OCI-LY3 (cell line): ENCODE measurements at regions not wholly inside any gene's neighbourhood (a gene's known extent, or its start where the extent isn't known, plus 50 kb on each side); places are given as distances from the start of the nearest gene placed in this dataset.

Experiments
- H2AFZ ChIP-seq: fragments of 200-600, 300-600 bp; shearing (Covaris generic); 2 replicates; pipeline ENCODE4 v1.6.0; 2014; ENCODE audit warnings: antibody characterized with exemption, low read depth, low read length
- H3K27ac ChIP-seq: fragments of 200-600, 300-600 bp; sonication (generic); 2 replicates; pipeline ENCODE4 v1.5.1; 2014; ENCODE audit warnings: mild to moderate bottlenecking, low read length, moderate library complexity, mixed read lengths
- H3K27me3 ChIP-seq: fragments of 200-600, 300-600 bp; sonication (generic); 2 replicates; pipeline ENCODE4 v1.6.1; 2014; ENCODE audit warnings: low read depth, low read length, mixed read lengths
- H3K36me3 ChIP-seq: fragments of 200-600, 300-600 bp; sonication (generic); replicated peaks from 2 replicates; pipeline ENCODE3; 2014; ENCODE audit warnings: low read depth, low read length, mixed read lengths
- H3K4me1 ChIP-seq: fragments of 300-600, 200-600 bp; sonication (generic); 2 replicates; pipeline ENCODE4 v1.6.1; 2014; ENCODE audit warnings: low read length, mixed read lengths
- H3K4me2 ChIP-seq: fragments of 200-600, 300-600 bp; sonication (generic); 2 replicates; pipeline ENCODE4 v1.6.1; 2014; ENCODE audit warnings: low read length, mixed read lengths
- H3K4me3 ChIP-seq: fragments of 300-600, 200-600 bp; sonication (generic); 2 replicates; pipeline ENCODE4 v1.5.1; 2014; ENCODE audit warnings: antibody characterized with exemption, mild to moderate bottlenecking, low read length, moderate library complexity
- H3K79me2 ChIP-seq: fragments of 300-600, 200-600 bp; shearing (Covaris generic); 2 replicates; pipeline ENCODE4 v1.6.1; 2014; ENCODE audit warnings: mild to moderate bottlenecking, low read length, mixed read lengths
- H3K9ac ChIP-seq: fragments of 300-600, 200-600 bp; shearing (Covaris generic); 2 replicates; pipeline ENCODE4 v1.6.0; 2014; ENCODE audit warnings: mild to moderate bottlenecking, low read length, moderate library complexity
- H3K9me3 ChIP-seq: fragments of 200-600, 300-600 bp; shearing (Covaris generic); 2 replicates; pipeline ENCODE4 v1.6.1; 2014; ENCODE audit warnings: low read length, mixed read lengths; ENCODE audit not compliant: insufficient read depth
- H4K20me1 ChIP-seq: fragments of 200-600, 300-600 bp; sonication (generic); 2 replicates; pipeline ENCODE4 v1.6.1; 2016; ENCODE audit warnings: low read length, mixed read lengths; ENCODE audit not compliant: insufficient read depth
- EZH2phosphoT487 ChIP-seq: fragments of 200-600 bp; shearing (Covaris generic); IDR thresholded peaks from 2 replicates; pipeline ENCODE4 v1.6.1; 2018; ENCODE audit warnings: antibody characterized with exemption, mixed run types, low read depth
- TF ChIP-seq, protein P1 (sequence below): fragments of 200-600, 300-600 bp; sonication (generic); IDR thresholded peaks from 2 replicates; pipeline ENCODE4 v1.5.1; 2014; ENCODE audit warnings: antibody characterized with exemption, low read length, low read depth

DNA sequence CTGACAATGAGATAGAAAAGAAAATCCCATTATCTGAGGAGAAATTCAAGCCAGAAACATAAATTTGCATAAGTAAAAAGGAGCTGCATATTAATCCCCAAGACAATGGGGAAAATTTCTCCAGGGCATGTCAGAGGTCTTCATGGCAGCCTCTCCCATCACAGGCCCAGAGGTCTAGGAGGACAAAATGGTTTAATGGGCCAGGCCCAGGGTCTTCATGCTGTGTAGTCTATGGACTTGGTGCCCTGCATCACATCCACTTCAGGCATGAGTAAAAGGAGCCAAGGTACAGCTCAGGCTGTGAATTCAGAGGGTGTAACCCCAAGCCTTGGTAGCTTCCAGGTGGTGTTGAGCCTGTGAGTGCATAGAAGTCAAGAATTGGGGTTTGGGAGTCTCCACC lies 1097.2 kb upstream of the RAG2 start:
- H3K27ac ChIP-seq: no peak overlapping the region
- H3K9ac ChIP-seq: no peak overlapping the region
- H3K4me2 ChIP-seq: no peak overlapping the region
- H3K9me3 ChIP-seq: peaks cover 6% of the 10 kb centered on the region; the same call in 1 of the 2 replicates
- H3K27me3 ChIP-seq: no peaks in the 10 kb centered on the region
- H2AFZ ChIP-seq: no peak overlapping the region
- no peaks in the 10 kb centered on the region for H3K4me1 ChIP-seq
- H4K20me1 ChIP-seq: no peaks in the 10 kb centered on the region
- H3K79me2 ChIP-seq: no peaks in the 10 kb centered on the region
- H3K4me3 ChIP-seq: no peak overlapping the region
- no peaks in the 10 kb centered on the region for H3K36me3 ChIP-seq
- TF ChIP-seq EZH2phosphoT487: no peak
- TF ChIP-seq, protein P1, sequence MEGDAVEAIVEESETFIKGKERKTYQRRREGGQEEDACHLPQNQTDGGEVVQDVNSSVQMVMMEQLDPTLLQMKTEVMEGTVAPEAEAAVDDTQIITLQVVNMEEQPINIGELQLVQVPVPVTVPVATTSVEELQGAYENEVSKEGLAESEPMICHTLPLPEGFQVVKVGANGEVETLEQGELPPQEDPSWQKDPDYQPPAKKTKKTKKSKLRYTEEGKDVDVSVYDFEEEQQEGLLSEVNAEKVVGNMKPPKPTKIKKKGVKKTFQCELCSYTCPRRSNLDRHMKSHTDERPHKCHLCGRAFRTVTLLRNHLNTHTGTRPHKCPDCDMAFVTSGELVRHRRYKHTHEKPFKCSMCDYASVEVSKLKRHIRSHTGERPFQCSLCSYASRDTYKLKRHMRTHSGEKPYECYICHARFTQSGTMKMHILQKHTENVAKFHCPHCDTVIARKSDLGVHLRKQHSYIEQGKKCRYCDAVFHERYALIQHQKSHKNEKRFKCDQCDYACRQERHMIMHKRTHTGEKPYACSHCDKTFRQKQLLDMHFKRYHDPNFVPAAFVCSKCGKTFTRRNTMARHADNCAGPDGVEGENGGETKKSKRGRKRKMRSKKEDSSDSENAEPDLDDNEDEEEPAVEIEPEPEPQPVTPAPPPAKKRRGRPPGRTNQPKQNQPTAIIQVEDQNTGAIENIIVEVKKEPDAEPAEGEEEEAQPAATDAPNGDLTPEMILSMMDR: no peak

DNA sequence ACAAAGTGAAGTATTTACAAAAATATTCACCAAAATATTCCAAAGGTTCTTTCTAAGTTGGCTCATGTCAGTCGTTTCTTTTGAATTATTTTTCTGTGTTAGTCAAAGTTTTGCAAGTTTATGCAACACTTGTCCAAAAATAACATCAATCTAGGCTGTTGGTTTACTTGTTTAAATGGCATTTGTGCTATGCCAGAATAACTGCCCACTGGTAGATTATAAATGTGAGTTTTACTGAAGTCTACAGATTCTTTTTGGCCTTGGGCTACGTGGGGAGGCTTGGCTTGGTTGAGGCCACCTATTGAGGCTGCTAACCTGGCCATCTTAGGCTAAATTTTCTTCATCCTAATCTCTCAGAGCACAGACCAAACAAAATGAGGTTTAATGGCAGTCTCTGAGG lies 1091.9 kb upstream of the RAG2 start:
- H3K9me3 ChIP-seq: no peaks in the 10 kb centered on the region

DNA sequence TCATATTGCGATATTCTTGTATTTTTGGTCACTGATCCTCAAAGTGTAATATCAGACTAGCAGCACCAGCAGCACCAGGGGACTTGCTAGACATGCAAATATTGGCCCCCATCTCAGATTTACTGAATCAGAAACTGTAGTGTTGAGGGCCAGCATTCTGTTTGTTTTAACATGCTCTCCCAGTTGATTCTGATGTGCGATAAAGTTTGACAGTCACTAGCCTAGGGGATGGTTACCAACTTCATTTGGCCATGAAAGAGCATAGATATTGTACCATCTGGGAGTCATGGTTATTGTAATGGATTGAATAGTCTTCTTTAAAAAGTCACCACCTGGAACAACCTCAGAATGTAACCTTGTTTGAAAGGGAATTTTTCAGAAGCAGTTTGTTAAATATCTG lies 1090.4 kb upstream of the RAG2 start:
- no peak overlapping the region for H3K9ac ChIP-seq
- H3K4me3 ChIP-seq: no peak overlapping the region
- no peaks in the 10 kb centered on the region for H3K36me3 ChIP-seq
- no peaks in the 10 kb centered on the region for H3K27me3 ChIP-seq
- no peak overlapping the region for H3K27ac ChIP-seq
- no peaks in the 10 kb centered on the region for H3K79me2 ChIP-seq
- H3K4me1 ChIP-seq: no peaks in the 10 kb centered on the region
- no peaks in the 10 kb centered on the region for H3K9me3 ChIP-seq
- H3K4me2 ChIP-seq: no peak overlapping the region
- no peak overlapping the region for H2AFZ ChIP-seq
- H4K20me1 ChIP-seq: no peaks in the 10 kb centered on the region
- TF ChIP-seq, protein P1: no peak
- no peak for TF ChIP-seq EZH2phosphoT487

More for the DNA sequence above, 1091.9 kb upstream of the RAG2 start:
- TF ChIP-seq, protein P1: no peak
- TF ChIP-seq EZH2phosphoT487: no peak
- no peaks in the 10 kb centered on the region for H3K4me1 ChIP-seq
- no peak overlapping the region for H3K4me2 ChIP-seq
- H3K9ac ChIP-seq: no peak overlapping the region
- H2AFZ ChIP-seq: no peak overlapping the region
- no peaks in the 10 kb centered on the region for H4K20me1 ChIP-seq
- no peaks in the 10 kb centered on the region for H3K27me3 ChIP-seq
- H3K79me2 ChIP-seq: no peaks in the 10 kb centered on the region
- H3K36me3 ChIP-seq: no peaks in the 10 kb centered on the region
- no peak overlapping the region for H3K27ac ChIP-seq
- no peak overlapping the region for H3K4me3 ChIP-seq

DNA sequence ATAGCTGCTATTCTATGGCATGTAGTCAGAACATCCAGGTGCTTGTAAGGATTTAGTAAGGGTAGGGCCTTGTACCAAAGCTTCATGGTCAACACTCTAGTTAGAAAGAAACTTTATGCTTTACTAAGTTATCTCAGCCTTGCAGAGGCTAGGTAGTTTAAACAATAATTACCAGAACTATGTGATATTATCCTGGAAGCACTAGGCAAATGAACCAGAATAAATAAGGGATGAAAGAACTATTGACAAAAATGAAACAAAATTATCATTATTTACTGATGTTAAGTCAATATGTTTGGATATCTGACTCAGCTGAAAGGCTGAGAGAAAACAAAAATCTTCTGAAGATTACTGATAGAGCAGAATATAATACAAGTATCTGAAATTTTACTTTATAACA lies 1089.1 kb upstream of the RAG2 start:
- Histone ChIP-seq H3K4me2 (no peak overlapping the region), H3K79me2 (no peaks in the 10 kb centered on the region), H3K9me3 (no peaks in the 10 kb centered on the region), H3K9ac (no peak overlapping the region), H4K20me1 (no peaks in the 10 kb centered on the region), H3K4me3 (no peak overlapping the region), H3K27ac (no peak overlapping the region), H3K4me1 (peaks cover 4% of the 10 kb centered on the region; the same call in 1 of the 2 replicates), H2AFZ (no peak overlapping the region), H3K27me3 (no peaks in the 10 kb centered on the region), H3K36me3 (no peaks in the 10 kb centered on the region)
- TF ChIP-seq, protein P1: no peak
- no peak for TF ChIP-seq EZH2phosphoT487
